Endothelial cell of umbilical vein (primary cell): ENCODE measurements at regions not wholly inside any gene's neighbourhood (a gene's known extent, or its start where the extent isn't known, plus 50 kb on each side); places are given as distances from the start of the nearest gene placed in this dataset.
A peak's percentile ranks its signal among the peaks of the same experiment; 100 is the strongest.

ENCODE experiments used
- BruUV-seq: library from RNA; stranded (reverse); fragments of 400-500 nt; replicated peaks from 2 replicates; lab custom pipeline; 2021; lab: Mats Ljungman, UMichigan
- CTCF ChIA-PET: fragments of 300-600, 350-600 bp; sonication (Branson Sonifier 250); formaldehyde crosslinking; loops from one replicate; lab custom pipeline; 2021; ENCODE audit warnings: antibody characterized with exemption, inconsistent platforms; lab: Charles Lee
- POLR2A ChIA-PET: fragments of 300-600, 350-600 bp; sonication (Branson Sonifier 250); formaldehyde crosslinking; loops from one replicate; lab custom pipeline; 2021; ENCODE audit warnings: antibody characterized with exemption, inconsistent platforms; lab: Charles Lee
- DNase-seq: peaks from one replicate; pipeline ENCODE4 v3.0.0-alpha.2; 2011; ENCODE audit warnings: low read depth, low spot score
- FAIRE-seq: peaks from 2 replicates; lab custom pipeline; 2011; peaks lifted over from hg19 to GRCh38; lab: Jason Lieb, UNC
- H2AFZ ChIP-seq: 2 replicates; pipeline ENCODE4 v1.6.0; 2012; ENCODE audit warnings: low read depth, low read length, control low read depth, inconsistent platforms
- H3K27ac ChIP-seq: 2 replicates; pipeline ENCODE4 v1.5.1; 2011; ENCODE audit warnings: low read depth, mild to moderate bottlenecking, control low read depth, low read length, moderate library complexity; ENCODE audit not compliant: insufficient read depth
- H3K27me3 ChIP-seq, 2 experiments: 2 replicates each; pipeline versions ENCODE4 v1.6.0 to v1.6.1; 2011; ENCODE audit warnings: low read length in 2 of 2, mixed read lengths in 1 of 2; ENCODE audit not compliant: control insufficient read depth in 2 of 2, insufficient read depth in 2 of 2
- H3K36me3 ChIP-seq, 2 experiments: 2 replicates in 1 of 2; 3 replicates in 1 of 2; pipeline ENCODE4 v1.5.1; 2011; ENCODE audit warnings: low read length in 2 of 2, mild to moderate bottlenecking in 1 of 2, moderate library complexity in 1 of 2; ENCODE audit not compliant: control insufficient read depth in 2 of 2, insufficient read depth in 2 of 2; ENCODE audit errors: extremely low read depth in 1 of 2
- H3K4me1 ChIP-seq: 3 replicates; pipeline ENCODE4 v1.5.1; 2011; ENCODE audit warnings: mild to moderate bottlenecking, low read length; ENCODE audit not compliant: control insufficient read depth, insufficient read depth; ENCODE audit errors: extremely low read depth
- H3K4me2 ChIP-seq: 2 replicates; pipeline ENCODE4 v1.6.1; 2011; ENCODE audit warnings: low read length, control low read depth, mixed read lengths; ENCODE audit not compliant: insufficient read depth
- H3K4me3 ChIP-seq, 3 experiments: fragments of 200-600 bp in 1 of 3; sonication (generic), shearing (Covaris generic) in 1 of 3; replicated peaks in 1 of 3; 2 replicates each; pipeline ENCODE4 v1.5.1; 2011 to 2016; ENCODE audit warnings: control low read depth in 3 of 3, low read length in 3 of 3, mild to moderate bottlenecking in 2 of 3, inconsistent platforms in 1 of 3, low read depth in 1 of 3, moderate library complexity in 1 of 3; ENCODE audit not compliant: insufficient read depth in 1 of 3
- H3K79me2 ChIP-seq: 2 replicates; pipeline ENCODE4 v1.6.0; 2012; ENCODE audit warnings: low read length, inconsistent platforms; ENCODE audit not compliant: control insufficient read depth, insufficient read depth
- H3K9ac ChIP-seq: replicated peaks from 2 replicates; pipeline ENCODE3; 2011; ENCODE audit warnings: low read length, control low read depth; ENCODE audit not compliant: insufficient read depth; ENCODE audit errors: extremely low read depth
- H3K9me1 ChIP-seq: replicated peaks from 3 replicates; pipeline ENCODE4 v1.6.0; 2011; ENCODE audit warnings: mild to moderate bottlenecking, low read length; ENCODE audit not compliant: control insufficient read depth, insufficient read depth; ENCODE audit errors: extremely low read depth
- H3K9me3 ChIP-seq: replicated peaks from 2 replicates; pipeline ENCODE4 v1.5.1; 2012; ENCODE audit warnings: low read length, inconsistent platforms; ENCODE audit not compliant: control insufficient read depth, insufficient read depth
- H4K20me1 ChIP-seq: replicated peaks from 2 replicates; pipeline ENCODE3; 2011; ENCODE audit warnings: mild to moderate bottlenecking, low read length; ENCODE audit not compliant: control insufficient read depth, insufficient read depth; ENCODE audit errors: extremely low read depth
- CTCF ChIP-seq, 2 donors: IDR thresholded peaks; 1 replicate in 1 of 2; 2 replicates in 1 of 2; pipeline ENCODE4 v1.5.1; 2011; ENCODE audit warnings: low read length in 2 of 2, mild to moderate bottlenecking in 2 of 2, moderate library complexity in 2 of 2, control low read depth in 1 of 2, inconsistent platforms in 1 of 2, low read depth in 1 of 2; ENCODE audit not compliant: insufficient read depth in 1 of 2; ENCODE audit errors: extremely low read depth in 1 of 2
- EZH2 ChIP-seq: IDR thresholded peaks from 2 replicates; pipeline ENCODE4 v1.6.1; 2012; ENCODE audit warnings: borderline replicate concordance, low read depth, mild to moderate bottlenecking, moderate library complexity, low read length, inconsistent platforms; ENCODE audit not compliant: severe bottlenecking
- FOS ChIP-seq: IDR thresholded peaks from 2 replicates; pipeline ENCODE4 v1.6.1; 2011; ENCODE audit warnings: mild to moderate bottlenecking, low read length, moderate library complexity, borderline replicate concordance; ENCODE audit not compliant: insufficient read depth
- GATA2 ChIP-seq: IDR thresholded peaks from 2 replicates; pipeline ENCODE4 v1.7.0; 2011; ENCODE audit warnings: low read depth, mild to moderate bottlenecking, moderate library complexity, mixed read lengths, low read length; ENCODE audit not compliant: insufficient read length, insufficient read depth
- JUN ChIP-seq: IDR thresholded peaks from 2 replicates; pipeline ENCODE4 v1.6.1; 2011; ENCODE audit warnings: borderline replicate concordance, low read depth; ENCODE audit not compliant: insufficient read length, insufficient read depth
- MAX ChIP-seq: IDR thresholded peaks from 2 replicates; pipeline ENCODE4 v1.6.1; 2011; ENCODE audit not compliant: insufficient read depth, insufficient read length
- MYC ChIP-seq: IDR thresholded peaks from one replicate; pipeline ENCODE4 v1.6.1; 2011; ENCODE audit warnings: mild to moderate bottlenecking, low read depth, low read length
- POLR2A ChIP-seq: IDR thresholded peaks from 2 replicates; pipeline ENCODE4 v1.6.1; 2012; ENCODE audit warnings: low read depth, mild to moderate bottlenecking, control low read depth, low read length
- POLR2AphosphoS5 ChIP-seq: IDR thresholded peaks from 2 replicates; pipeline ENCODE4 v1.6.1; 2012; ENCODE audit warnings: low read depth, mild to moderate bottlenecking, control low read depth, low read length, moderate library complexity; ENCODE audit not compliant: insufficient read depth
- dilution Hi-C: fragments of 300-500 bp; cut with MboI; formaldehyde crosslinking; loops from one replicate; pipeline ENCODE4 v1.15.0; 2019; ENCODE audit warnings: low sequenced_read_pairs; ENCODE audit not compliant: extremely low pct_ligation_motif_present
- intact Hi-C: fragments of 100-400 bp; cut with micrococcal nuclease; formaldehyde crosslinking; loops from one replicate; pipeline ENCODE4 v1.10.0; 2022

DNA sequence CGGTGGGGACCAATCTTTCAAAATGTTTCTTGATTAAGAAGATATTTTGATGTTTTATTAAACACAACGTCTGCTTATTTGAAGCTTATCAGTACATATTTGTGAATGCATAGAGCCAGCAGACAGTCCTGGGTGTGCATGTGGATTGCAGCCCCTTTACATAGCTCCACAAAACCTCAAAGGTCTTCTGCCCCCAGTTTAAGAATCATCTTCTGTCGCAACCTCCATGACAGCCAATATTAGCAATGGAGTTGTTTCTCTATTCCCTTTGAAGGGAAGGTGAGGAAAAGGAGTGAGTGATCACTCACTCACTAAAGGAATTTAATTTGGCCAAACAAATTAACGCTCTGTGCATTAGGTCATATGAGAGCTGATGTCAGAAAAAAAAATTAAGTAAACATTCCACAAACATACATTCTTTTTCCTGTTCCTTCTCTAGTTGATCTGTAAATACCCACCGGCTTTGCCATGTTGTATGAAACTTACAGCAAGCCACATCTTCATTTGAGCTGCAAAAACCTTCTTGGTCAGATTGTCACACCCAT is 152.9 kb downstream of the SIM1 start:
- ChIA-PET CTCF (interaction anchor here (0.6 to 1.4 kb wide), 3 partner anchors 9 to 149 kb away, joined by 3 to 4 read pairs (median 3); no protein-coding TSS in a partner anchor), POLR2A (no interaction called here)
- H2AFZ ChIP-seq, result peak overlapping the region; percentile 63
- no peaks in the 10 kb centered on the region for H3K36me3 ChIP-seq
- dilution Hi-C loops, result no loop called here
- H3K79me2 ChIP-seq, result no peaks in the 10 kb centered on the region
- intact Hi-C loops, result no loop called here
- DNase-seq (peak; percentile 9), FAIRE-seq (no peak)
- H3K9ac ChIP-seq, result no peak overlapping the region
- no peaks in the 10 kb centered on the region for H3K9me3 ChIP-seq
- H3K4me3 ChIP-seq, result no peak overlapping the region
- no peaks in the 10 kb centered on the region for H3K27me3 ChIP-seq
- H4K20me1 ChIP-seq, result no peaks in the 10 kb centered on the region
- no peak overlapping the region for H3K4me2 ChIP-seq
- H3K4me1 ChIP-seq, result peaks cover 3% of the 10 kb centered on the region
- H3K9me1 ChIP-seq, result no peaks in the 10 kb centered on the region
- H3K27ac ChIP-seq, result no peak overlapping the region
- no TSS peak for BruUV-seq
- TF ChIP-seq MYC (no peak), EZH2 (no peak), JUN (no peak), MAX (no peak), POLR2AphosphoS5 (no peak), FOS (no peak), CTCF (IDR thresholded peaks at IDR 0.05; ENCODE audit: extremely low read depth in 1 of 2, insufficient read depth in 1 of 2, low read depth in 1 of 2, low read length in 2 of 2) (no peak), POLR2A (no peak), GATA2 (no peak)
